Adipocyte (in vitro differentiated cells): ENCODE measurements at regions not wholly inside any gene's neighbourhood (a gene's known extent, or its start where the extent isn't known, plus 50 kb on each side); places are given as distances from the start of the nearest gene placed in this dataset.
A peak's percentile ranks its signal among the peaks of the same experiment; 100 is the strongest.
"Not testable (repeated sequence)": the region's sequence is repeated elsewhere in the genome, so short reads cannot be mapped to it uniquely, and the experiment has no call there.

ENCODE experiments used
- DNase-seq: peaks from one replicate; pipeline ENCODE4 v3.0.0-alpha.2; 2015; ENCODE audit warnings: low read depth
- H3K27me3 ChIP-seq: replicated peaks from 2 replicates; pipeline ENCODE4 v1.7.0; 2013; ENCODE audit warnings: mild to moderate bottlenecking, low read length, moderate library complexity; ENCODE audit not compliant: control insufficient read depth, insufficient read depth
- H3K36me3 ChIP-seq: 2 replicates; pipeline ENCODE4 v1.7.0; 2013; ENCODE audit warnings: low read length, mild to moderate bottlenecking, moderate library complexity; ENCODE audit not compliant: control insufficient read depth, insufficient read depth, severe bottlenecking
- H3K4me1 ChIP-seq: 2 replicates; pipeline ENCODE4 v1.7.0; 2013; ENCODE audit warnings: mild to moderate bottlenecking, low read length, moderate library complexity; ENCODE audit not compliant: control insufficient read depth, insufficient read depth
- H3K4me3 ChIP-seq: 2 replicates; pipeline ENCODE4 v1.7.0; 2013; ENCODE audit warnings: mild to moderate bottlenecking, low read length, moderate library complexity
- H3K9ac ChIP-seq: 2 replicates; pipeline ENCODE4 v1.7.0; 2013; ENCODE audit warnings: mild to moderate bottlenecking, low read length, moderate library complexity
- H3K9me3 ChIP-seq: 2 replicates; pipeline ENCODE4 v1.7.0; 2013; ENCODE audit warnings: mild to moderate bottlenecking, low read length, moderate library complexity; ENCODE audit not compliant: control insufficient read depth

DNA sequence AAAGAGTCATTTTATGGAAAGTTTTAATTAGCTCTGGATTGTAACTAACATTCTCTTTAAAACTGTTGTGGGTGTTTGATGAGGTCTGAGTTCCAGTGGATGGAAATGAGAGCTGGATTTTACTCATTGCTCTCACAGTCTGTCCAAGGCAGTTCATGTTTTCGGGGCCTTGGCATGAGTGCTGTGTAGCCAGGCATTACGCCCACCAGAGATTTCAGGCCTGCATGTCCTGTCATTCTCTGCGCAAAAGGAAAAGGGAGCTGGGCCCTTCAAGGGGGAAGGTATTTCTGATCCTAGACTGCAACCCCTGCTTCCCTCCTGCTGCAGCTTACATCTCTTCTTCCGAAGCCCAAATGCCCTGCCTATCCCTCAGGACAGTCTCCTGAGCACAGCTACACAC, 499.6 kb upstream of the TRPC7 start:
- Histone ChIP-seq H3K36me3 (no peaks in the 10 kb centered on the region), H3K4me3 (no peak overlapping the region), H3K9me3 (no peaks in the 10 kb centered on the region), H3K27me3 (no peaks in the 10 kb centered on the region), H3K4me1 (no peaks in the 10 kb centered on the region), H3K9ac (no peak overlapping the region)
- no peak for DNase-seq

DNA sequence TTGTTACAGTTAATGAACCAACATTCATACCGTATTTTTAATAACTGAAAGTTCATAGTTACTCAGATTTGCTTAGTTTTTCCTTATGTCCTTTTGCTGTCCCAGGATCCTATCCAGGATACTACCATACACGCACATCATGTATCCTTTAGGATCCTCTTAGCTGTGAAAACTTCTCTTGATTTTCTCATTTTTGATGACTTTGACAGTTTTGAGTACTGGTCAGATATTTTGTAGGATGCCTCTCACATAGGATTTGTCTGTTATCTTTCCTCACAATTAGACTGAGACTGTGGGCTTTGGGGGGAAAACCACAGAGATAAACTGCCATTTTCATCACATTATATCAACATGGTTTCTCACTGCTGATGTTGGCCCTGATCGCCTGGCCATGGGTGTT, 491.3 kb upstream of the TRPC7 start:
- no peaks in the 10 kb centered on the region for H3K36me3 ChIP-seq
- H3K9ac ChIP-seq, result no peak overlapping the region
- no peaks in the 10 kb centered on the region for H3K4me1 ChIP-seq
- no peak overlapping the region for H3K4me3 ChIP-seq
- no peak for DNase-seq
- no peaks in the 10 kb centered on the region for H3K27me3 ChIP-seq
- no peaks in the 10 kb centered on the region for H3K9me3 ChIP-seq

DNA sequence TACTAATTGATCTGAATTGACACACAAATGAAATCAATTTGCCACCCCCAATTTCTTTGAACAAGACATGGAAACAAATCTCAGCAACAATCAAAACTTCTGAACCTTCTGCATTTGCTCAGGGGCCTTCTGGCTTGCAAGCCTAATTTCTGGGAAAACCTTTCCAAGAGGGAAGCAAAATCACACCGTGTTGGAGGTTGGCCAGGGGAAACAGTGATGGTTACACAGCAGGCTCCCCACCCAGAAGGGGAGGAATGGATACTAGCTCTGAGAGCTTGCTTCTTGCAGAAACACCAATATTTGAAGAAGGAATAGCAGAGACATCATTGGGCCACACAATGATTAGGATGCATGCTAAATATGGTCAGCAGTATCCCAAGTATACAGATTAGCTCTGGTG, 488.6 kb upstream of the TRPC7 start:
- no peak for DNase-seq
- H3K27me3 ChIP-seq, result no peaks in the 10 kb centered on the region
- no peak overlapping the region for H3K9ac ChIP-seq
- no peaks in the 10 kb centered on the region for H3K4me1 ChIP-seq
- no peaks in the 10 kb centered on the region for H3K36me3 ChIP-seq
- no peaks in the 10 kb centered on the region for H3K9me3 ChIP-seq
- H3K4me3 ChIP-seq, result no peak overlapping the region

DNA sequence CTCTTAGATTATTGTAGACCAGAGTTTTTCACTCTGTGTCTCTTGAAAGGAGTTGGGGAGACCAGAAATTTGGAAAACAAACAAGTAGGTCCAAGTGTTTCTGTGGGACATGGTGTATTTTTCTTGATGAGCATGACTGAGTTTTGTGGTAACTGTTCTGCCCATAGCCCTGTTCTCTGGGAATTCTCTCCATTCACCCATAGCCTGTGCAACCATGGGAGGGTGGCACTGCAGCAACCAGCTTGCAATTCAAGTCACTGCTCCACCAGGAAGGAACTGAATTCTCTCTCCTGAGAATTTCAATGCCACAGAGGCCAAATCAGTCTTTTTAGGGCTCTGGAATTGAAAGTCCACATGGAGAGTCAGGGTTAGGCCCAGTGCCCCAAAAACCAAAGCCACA, 475.3 kb upstream of the TRPC7 start:
- Histone ChIP-seq H3K4me1 (no peaks in the 10 kb centered on the region), H3K36me3 (no peaks in the 10 kb centered on the region), H3K9me3 (no peaks in the 10 kb centered on the region), H3K4me3 (no peak overlapping the region), H3K9ac (no peak overlapping the region), H3K27me3 (no peaks in the 10 kb centered on the region)
- no peak for DNase-seq

DNA sequence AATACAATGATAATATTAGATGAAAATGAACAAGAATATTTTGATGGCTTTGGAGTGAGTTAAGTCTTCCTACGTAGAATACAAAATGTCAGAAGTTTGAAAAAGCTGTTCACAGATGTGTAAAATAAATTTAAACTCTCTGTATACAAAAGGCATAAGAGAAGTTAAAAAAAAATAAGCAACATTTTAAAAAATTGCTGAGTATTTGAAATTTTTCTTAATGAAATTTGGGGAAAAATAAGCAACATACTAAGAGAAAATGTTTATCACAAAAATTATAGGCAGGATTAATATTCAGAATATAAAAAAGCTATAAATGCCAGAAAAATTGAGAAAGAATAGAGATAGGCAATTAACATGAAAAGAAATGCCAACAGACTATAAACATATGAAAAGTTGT, 470.7 kb upstream of the TRPC7 start:
- no peaks in the 10 kb centered on the region for H3K36me3 ChIP-seq
- no peak for DNase-seq
- no peak overlapping the region for H3K9ac ChIP-seq
- no peaks in the 10 kb centered on the region for H3K27me3 ChIP-seq
- no peaks in the 10 kb centered on the region for H3K9me3 ChIP-seq
- no peaks in the 10 kb centered on the region for H3K4me1 ChIP-seq
- no peak overlapping the region for H3K4me3 ChIP-seq

DNA sequence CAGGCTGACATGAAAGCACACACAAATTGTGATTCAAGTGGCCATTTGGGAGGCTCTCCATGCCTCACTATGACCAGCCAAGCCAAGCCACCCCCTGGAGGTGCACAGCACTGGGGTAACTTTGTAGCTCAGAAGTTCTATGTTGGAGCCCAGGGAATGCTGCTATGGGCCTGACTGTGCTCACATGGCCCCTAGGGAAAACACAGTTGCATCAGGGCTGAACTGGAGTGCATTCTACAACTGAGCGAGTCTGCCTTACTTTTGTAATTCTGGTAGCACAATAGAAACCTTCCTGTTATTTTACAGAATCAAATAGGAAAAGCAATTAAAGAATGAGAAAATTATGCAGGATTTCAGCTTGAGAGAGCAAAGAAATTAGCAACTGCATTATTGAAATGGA, 455.5 kb upstream of the TRPC7 start:
- Histone ChIP-seq H3K9ac (no peak overlapping the region), H3K27me3 (peaks cover 13% of the 10 kb centered on the region), H3K4me3 (no peak overlapping the region), H3K36me3 (no peaks in the 10 kb centered on the region), H3K9me3 (no peaks in the 10 kb centered on the region), H3K4me1 (peaks cover 8% of the 10 kb centered on the region)
- DNase-seq, result no peak

DNA sequence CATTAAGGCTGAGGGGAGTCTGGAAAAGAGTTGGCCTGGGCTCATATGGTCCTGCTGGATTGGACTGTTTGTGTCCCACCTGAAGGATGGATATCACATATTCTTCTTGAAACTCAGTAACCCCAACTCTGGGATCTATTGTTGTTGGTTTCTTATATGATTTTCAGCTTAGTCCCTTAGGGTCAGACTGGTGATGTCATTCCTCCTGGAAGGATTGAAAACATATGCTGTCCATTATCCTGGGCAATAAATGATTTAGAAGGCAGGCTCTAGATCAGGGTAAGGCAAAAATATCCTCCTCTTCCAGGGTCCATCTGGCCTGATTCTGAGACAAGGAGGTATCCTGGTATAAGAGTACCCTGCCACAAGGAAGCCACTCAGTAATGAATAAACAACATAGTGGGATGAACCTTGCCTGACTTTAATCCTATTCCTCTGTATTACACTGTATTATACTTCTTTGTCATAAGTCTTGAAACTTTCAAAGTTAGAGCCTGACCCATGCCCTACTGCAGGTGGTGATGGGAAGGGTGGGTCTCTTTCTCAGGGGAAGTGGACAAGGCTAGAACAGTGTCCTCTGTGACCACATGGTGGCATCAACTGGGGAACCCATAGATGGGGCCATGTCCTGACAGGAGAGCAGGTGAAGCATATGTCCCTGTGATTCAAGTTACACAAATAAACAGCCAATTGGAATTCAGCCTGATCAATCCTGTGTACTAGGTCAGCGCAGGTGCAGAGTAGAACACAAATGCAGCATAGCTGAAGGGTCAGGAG, 454.4 kb upstream of the TRPC7 start:
- H3K9me3 ChIP-seq, result no peaks in the 10 kb centered on the region
- no peak overlapping the region for H3K9ac ChIP-seq
- H3K4me1 ChIP-seq, result peaks cover 14% of the 10 kb centered on the region
- DNase-seq, result peak; percentile 14
- no peak overlapping the region for H3K4me3 ChIP-seq
- H3K36me3 ChIP-seq, result no peaks in the 10 kb centered on the region
- peaks cover 13% of the 10 kb centered on the region for H3K27me3 ChIP-seq

DNA sequence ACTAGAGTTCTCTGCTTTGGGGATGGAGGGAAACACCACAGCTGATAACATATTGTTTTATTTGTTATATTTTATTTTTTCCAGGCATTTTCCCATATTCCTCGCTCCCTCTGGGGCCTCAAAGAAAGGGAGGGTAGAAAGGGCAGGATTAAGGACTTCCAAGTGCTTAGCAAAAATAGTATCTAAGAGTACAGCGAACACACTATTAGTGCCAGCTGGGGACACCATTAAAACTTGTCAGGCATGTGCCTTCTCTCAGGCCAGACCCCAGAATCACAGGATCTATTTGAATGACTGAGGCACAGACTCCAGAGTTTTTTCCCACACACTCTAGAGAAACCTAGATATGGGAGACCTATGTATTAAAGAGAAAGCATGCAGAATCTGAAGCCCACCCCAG, 451.0 kb upstream of the TRPC7 start:
- Histone ChIP-seq H3K27me3 (peaks cover 13% of the 10 kb centered on the region), H3K9ac (no peak overlapping the region), H3K36me3 (no peaks in the 10 kb centered on the region), H3K4me1 (peaks cover 25% of the 10 kb centered on the region), H3K4me3 (no peak overlapping the region), H3K9me3 (no peaks in the 10 kb centered on the region)
- no peak for DNase-seq

DNA sequence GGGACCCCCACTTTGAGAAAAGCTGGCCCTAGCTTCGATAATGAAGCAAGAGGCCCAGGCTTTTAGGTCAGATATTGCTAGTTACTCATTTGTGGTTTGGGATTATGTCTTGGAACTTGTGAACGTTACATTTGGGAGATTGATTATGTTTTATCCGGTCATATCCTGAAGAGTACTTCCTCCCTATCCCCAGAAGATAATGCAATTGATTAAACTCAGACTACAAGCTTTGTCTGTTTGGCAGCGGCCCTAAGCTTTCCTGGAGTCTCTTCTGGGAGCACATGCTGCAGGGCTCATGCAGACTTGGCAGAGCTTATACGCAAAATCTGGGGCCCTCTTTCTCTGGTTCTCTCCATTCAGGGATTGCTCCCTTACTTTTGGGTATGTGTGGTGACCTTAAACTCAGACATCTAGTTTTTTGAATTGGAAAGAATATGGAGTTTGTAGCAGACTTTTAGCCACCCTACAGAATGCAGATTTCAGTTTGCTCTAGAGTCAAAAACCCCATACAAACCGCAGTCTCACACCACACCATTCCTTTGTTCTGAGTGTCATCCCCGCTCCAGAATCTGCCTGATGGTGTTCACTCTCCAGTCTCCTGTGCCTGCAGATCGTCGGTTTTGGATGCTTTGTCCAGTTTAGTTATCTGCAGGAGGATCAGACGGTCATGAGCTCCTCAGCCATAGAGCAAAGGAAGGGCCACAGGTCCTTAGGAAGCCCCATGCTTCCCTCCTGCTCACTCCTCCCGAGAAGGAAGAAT, 449.5 kb upstream of the TRPC7 start:
- Histone ChIP-seq H3K4me3 (no peak overlapping the region), H3K27me3 (peaks cover 13% of the 10 kb centered on the region), H3K4me1 (peaks cover 32% of the 10 kb centered on the region), H3K9me3 (no peaks in the 10 kb centered on the region), H3K9ac (peak overlapping the region; percentile 18), H3K36me3 (no peaks in the 10 kb centered on the region)
- no peak for DNase-seq

DNA sequence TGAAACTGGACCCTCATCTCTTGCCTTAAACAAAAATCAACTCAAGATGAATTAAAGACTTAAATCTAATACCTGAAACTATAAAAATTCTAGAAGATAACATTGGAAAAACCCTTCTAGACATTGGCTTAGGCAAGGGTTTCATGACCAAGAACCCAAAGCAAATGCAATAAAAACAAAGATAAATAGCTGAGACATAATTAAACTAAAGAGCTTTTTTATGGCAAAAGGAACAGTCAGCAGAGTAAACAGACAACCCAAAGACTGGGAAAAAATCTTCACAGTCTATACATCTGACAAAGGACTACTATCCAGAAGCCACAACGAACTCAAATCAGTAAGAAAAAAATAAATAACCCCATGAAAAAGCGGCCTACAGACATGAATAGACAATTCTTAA, 446.9 kb upstream of the TRPC7 start:
- H3K9ac ChIP-seq, H3K4me3 ChIP-seq, DNase-seq, H3K9me3 ChIP-seq, H3K27me3 ChIP-seq, H3K36me3 ChIP-seq: not testable (repeated sequence)
- H3K4me1 ChIP-seq, result peaks cover 38% of the 10 kb centered on the region

DNA sequence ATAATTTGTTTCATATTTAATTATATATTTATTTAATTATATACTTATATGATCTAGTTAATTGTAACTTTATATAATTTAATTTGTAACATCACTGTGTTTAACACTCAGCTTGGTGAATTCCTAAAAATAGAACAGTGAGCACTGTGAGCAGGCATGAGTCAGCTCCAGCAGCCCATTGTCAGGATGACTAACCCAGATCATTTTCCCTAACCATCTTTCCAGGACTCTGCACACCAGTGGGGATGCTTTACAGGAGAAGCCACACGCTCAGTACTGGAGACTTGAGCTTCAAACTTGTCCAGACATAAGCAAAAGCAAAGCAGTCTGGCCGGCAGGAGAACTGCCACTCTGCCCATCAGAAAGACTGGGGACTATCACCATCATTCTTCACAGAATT, 446.2 kb upstream of the TRPC7 start:
- Histone ChIP-seq H3K4me3 (no peak overlapping the region), H3K27me3 (no peaks in the 10 kb centered on the region), H3K4me1 (peaks cover 38% of the 10 kb centered on the region), H3K9me3 (no peaks in the 10 kb centered on the region), H3K36me3 (no peaks in the 10 kb centered on the region), H3K9ac (no peak overlapping the region)
- peak; percentile 76 for DNase-seq
